ENCODE measurements at regions not wholly inside any gene's neighbourhood (a gene's known extent, or its start where the extent isn't known, plus 50 kb on each side); places are given as distances from the start of the nearest gene placed in this dataset.

DNA sequence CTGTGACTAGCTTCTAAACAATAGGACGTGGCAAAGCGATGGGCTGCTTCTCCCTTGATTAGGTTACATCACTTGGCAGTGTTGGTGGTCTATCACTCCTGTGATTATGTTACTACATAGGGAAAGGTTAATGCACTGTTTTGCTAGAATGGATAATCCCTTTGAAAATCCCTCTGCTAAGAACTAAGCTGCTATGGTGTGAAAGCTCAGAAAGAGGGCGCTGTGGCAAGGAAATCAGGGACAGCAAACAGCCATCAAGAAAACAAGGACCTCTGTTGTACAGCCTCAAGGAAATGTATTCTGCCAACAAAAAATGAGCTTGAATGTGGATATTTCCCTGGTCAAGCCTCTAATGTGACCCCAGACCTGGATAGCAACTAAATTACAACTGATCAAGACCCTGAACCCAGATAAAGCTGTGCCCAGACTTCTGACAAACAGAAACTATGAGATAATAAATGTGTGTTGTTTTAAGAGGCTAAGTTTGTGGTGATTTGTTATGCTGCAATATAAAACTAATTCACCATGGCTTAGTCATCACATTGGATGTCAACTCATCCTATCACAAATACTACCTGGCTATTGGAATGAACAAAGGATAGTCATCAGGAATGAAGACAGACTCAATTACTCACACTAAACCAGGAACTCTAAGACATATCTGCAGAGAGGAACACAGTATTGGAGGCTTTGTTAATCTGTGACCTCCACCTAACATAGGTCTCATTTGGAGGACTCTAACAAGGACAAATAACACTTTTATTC lies 1215.9 kb downstream of the EFNA5 start:
- Histone ChIP-seq H3K9me3 (ENCODE audit: control extremely low read depth in 1 of 3, control insufficient read depth in 2 of 3, insufficient read depth in 1 of 3, low read length in 2 of 3) (no peaks in the 10 kb centered on the region), H3K27ac (ENCODE audit: low read length in 2 of 2) (no peak overlapping the region), H3K79me2 (ENCODE audit: control insufficient read depth, insufficient read depth, low read length) (no peaks in the 10 kb centered on the region), H3K36me3 (replicated peaks in 1 of 2; ENCODE audit: control extremely low read depth in 1 of 2, control insufficient read depth in 1 of 2, extremely low read depth in 1 of 2, insufficient read depth in 2 of 2, low read length in 1 of 2) (no peaks in the 10 kb centered on the region), H3K27me3 (replicated peaks in 1 of 4; ENCODE audit: control extremely low read depth in 1 of 4, control insufficient read depth in 3 of 4, insufficient read depth in 4 of 4, low read length in 3 of 4) (no peaks in the 10 kb centered on the region), H4K20me1 (ENCODE audit: control insufficient read depth, insufficient read depth, low read length, poor library complexity, severe bottlenecking) (no peaks in the 10 kb centered on the region), H2AFZ (ENCODE audit: insufficient read depth, low read depth, low read length, poor library complexity, severe bottlenecking) (no peak overlapping the region), H3K4me2 (replicated peaks; ENCODE audit: low read depth, low read length, poor library complexity, severe bottlenecking) (no peak overlapping the region), H3K9ac (ENCODE audit: low read length) (no peak overlapping the region), H3K4me3 (ENCODE audit: control extremely low read depth in 1 of 5, extremely low read depth in 1 of 5, insufficient read depth in 1 of 5, low read depth in 2 of 5, low read length in 4 of 5) (no peak overlapping the region), H3K4me1 (ENCODE audit: control insufficient read depth in 2 of 2, insufficient read depth in 2 of 2, low read length in 2 of 2) (no peaks in the 10 kb centered on the region)
- POLR2A ChIA-PET = no interaction called here
- no peaks in the 10 kb centered on the region for H3K4me1 Mint-ChIP-seq
- CTCF ChIA-PET = no interaction called here
- peaks cover 5% of the 10 kb centered on the region for H3K9me3 Mint-ChIP-seq (ENCODE audit: insufficient read depth)
- whole genome bisulfite sequencing (ENCODE audit: insufficient coverage) = 50% methylated on average over 1 of the region's 3 CpGs
- DNase-seq = no peak
- ATAC-seq (ENCODE audit: low read depth) = no peak
- no peaks in the 10 kb centered on the region for H3K27me3 Mint-ChIP-seq
- TF ChIP-seq EZH2 (IDR thresholded peaks at IDR 0.05; ENCODE audit: borderline replicate concordance, insufficient read depth, low read depth, low read length, poor library complexity, severe bottlenecking) = no peak
- TF ChIP-seq, protein P1, sequence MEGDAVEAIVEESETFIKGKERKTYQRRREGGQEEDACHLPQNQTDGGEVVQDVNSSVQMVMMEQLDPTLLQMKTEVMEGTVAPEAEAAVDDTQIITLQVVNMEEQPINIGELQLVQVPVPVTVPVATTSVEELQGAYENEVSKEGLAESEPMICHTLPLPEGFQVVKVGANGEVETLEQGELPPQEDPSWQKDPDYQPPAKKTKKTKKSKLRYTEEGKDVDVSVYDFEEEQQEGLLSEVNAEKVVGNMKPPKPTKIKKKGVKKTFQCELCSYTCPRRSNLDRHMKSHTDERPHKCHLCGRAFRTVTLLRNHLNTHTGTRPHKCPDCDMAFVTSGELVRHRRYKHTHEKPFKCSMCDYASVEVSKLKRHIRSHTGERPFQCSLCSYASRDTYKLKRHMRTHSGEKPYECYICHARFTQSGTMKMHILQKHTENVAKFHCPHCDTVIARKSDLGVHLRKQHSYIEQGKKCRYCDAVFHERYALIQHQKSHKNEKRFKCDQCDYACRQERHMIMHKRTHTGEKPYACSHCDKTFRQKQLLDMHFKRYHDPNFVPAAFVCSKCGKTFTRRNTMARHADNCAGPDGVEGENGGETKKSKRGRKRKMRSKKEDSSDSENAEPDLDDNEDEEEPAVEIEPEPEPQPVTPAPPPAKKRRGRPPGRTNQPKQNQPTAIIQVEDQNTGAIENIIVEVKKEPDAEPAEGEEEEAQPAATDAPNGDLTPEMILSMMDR (IDR thresholded peaks at IDR 0.05) = no peak
- no peak overlapping the region for H3K4me3 Mint-ChIP-seq
- H3K27ac Mint-ChIP-seq = no peak overlapping the region
- intact Hi-C loops (cut with micrococcal nuclease) = no loop called here

DNA sequence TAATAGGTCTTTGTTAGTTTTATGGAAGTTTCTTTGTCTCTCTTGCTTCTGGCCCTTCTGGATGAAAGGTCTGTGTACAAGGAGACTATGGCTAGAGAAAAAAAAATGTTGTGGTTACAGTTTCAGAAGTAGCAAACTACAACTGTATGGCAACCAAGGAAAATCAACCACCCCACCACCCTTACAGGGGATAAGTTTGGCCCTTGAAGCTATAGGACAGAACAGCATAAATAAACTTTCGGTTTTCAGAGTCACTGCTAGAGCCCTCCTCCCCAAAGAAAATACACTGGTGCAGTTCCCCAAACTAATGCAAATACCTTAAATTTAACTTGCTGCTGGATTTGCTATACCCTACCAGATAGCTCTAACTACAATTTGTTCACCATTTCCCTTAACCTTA lies 1216.7 kb downstream of the EFNA5 start:
- Mint-ChIP-seq H3K27ac (no peak overlapping the region), H3K4me3 (no peak overlapping the region), H3K27me3 (no peaks in the 10 kb centered on the region), H3K9me3 (ENCODE audit: insufficient read depth) (peaks cover 5% of the 10 kb centered on the region), H3K4me1 (no peaks in the 10 kb centered on the region)
- 92% methylated on average over 1 of the region's 1 CpG for WGBS (ENCODE audit: insufficient coverage)
- Histone ChIP-seq H3K4me3 (ENCODE audit: control extremely low read depth in 1 of 5, extremely low read depth in 1 of 5, insufficient read depth in 1 of 5, low read depth in 2 of 5, low read length in 4 of 5) (no peak overlapping the region), H3K27me3 (replicated peaks in 1 of 4; ENCODE audit: control extremely low read depth in 1 of 4, control insufficient read depth in 3 of 4, insufficient read depth in 4 of 4, low read length in 3 of 4) (no peaks in the 10 kb centered on the region), H3K9me3 (ENCODE audit: control extremely low read depth in 1 of 3, control insufficient read depth in 2 of 3, insufficient read depth in 1 of 3, low read length in 2 of 3) (no peaks in the 10 kb centered on the region), H3K27ac (ENCODE audit: low read length in 2 of 2) (no peak overlapping the region), H3K4me1 (ENCODE audit: control insufficient read depth in 2 of 2, insufficient read depth in 2 of 2, low read length in 2 of 2) (no peaks in the 10 kb centered on the region), H2AFZ (ENCODE audit: insufficient read depth, low read depth, low read length, poor library complexity, severe bottlenecking) (no peak overlapping the region), H3K36me3 (replicated peaks in 1 of 2; ENCODE audit: control extremely low read depth in 1 of 2, control insufficient read depth in 1 of 2, extremely low read depth in 1 of 2, insufficient read depth in 2 of 2, low read length in 1 of 2) (no peaks in the 10 kb centered on the region), H3K9ac (ENCODE audit: low read length) (no peak overlapping the region), H4K20me1 (ENCODE audit: control insufficient read depth, insufficient read depth, low read length, poor library complexity, severe bottlenecking) (no peaks in the 10 kb centered on the region), H3K79me2 (ENCODE audit: control insufficient read depth, insufficient read depth, low read length) (no peaks in the 10 kb centered on the region), H3K4me2 (replicated peaks; ENCODE audit: low read depth, low read length, poor library complexity, severe bottlenecking) (no peak overlapping the region)
- intact Hi-C loops (cut with micrococcal nuclease) = no loop called here
- CTCF ChIA-PET = no interaction called here
- no peak for TF ChIP-seq EZH2 (IDR thresholded peaks at IDR 0.05; ENCODE audit: borderline replicate concordance, insufficient read depth, low read depth, low read length, poor library complexity, severe bottlenecking)
- TF ChIP-seq, protein P1 (IDR thresholded peaks at IDR 0.05) = no peak
- no peak for ATAC-seq (ENCODE audit: low read depth)
- DNase-seq = no peak
- POLR2A ChIA-PET = no interaction called here
